Coronary artery (tissue), 2 donors: ENCODE measurements at regions not wholly inside any gene's neighbourhood (a gene's known extent, or its start where the extent isn't known, plus 50 kb on each side); places are given as distances from the start of the nearest gene placed in this dataset.

ENCODE experiments used
- DNase-seq: peaks from one replicate; pipeline ENCODE4 v3.0.0-alpha.2; 2017; ENCODE audit warnings: low spot score
- H3K27ac ChIP-seq, 2 donors: fragments of 200-600 bp; sonication (generic); one replicate each; pipeline ENCODE4 v1.5.1; 2016 to 2019
- H3K4me3 ChIP-seq: fragments of 200-600 bp; sonication (generic); 2 replicates; pipeline ENCODE4 v1.5.1; 2016; ENCODE audit warnings: mild to moderate bottlenecking, moderate library complexity
- CTCF ChIP-seq: fragments of 200-600 bp; sonication (generic); IDR thresholded peaks from one replicate; pipeline ENCODE4 v1.5.1; 2019; ENCODE audit warnings: antibody characterized with exemption

- no peak for DNase-seq
- H3K4me3 ChIP-seq, result no peak overlapping the region
- H3K27ac ChIP-seq, result no peak overlapping the region
- TF ChIP-seq CTCF, result no peak
These were observed 1103.5 kb upstream of the RBFOX1 start for GRCh38 chr16:6229186-6229585.

GRCh38 chr16:6218855-6219254 lies 1113.8 kb upstream of the RBFOX1 start:
- Histone ChIP-seq H3K4me3 (no peak overlapping the region), H3K27ac (no peak overlapping the region)
- TF ChIP-seq CTCF, result no peak
- no peak for DNase-seq

- no peak for TF ChIP-seq CTCF
- no peak overlapping the region for H3K27ac ChIP-seq
- no peak overlapping the region for H3K4me3 ChIP-seq
- DNase-seq, result no peak
These were observed 1115.8 kb upstream of the RBFOX1 start for GRCh38 chr16:6216836-6217235.

- Histone ChIP-seq H3K4me3 (no peak overlapping the region), H3K27ac (no peak overlapping the region)
- no peak for TF ChIP-seq CTCF
- DNase-seq, result no peak
These were observed 1114.0 kb upstream of the EEF2KMT start for GRCh38 chr16:6211644-6212043.

GRCh38 chr16:6209355-6209930 lies 1111.8 kb upstream of the EEF2KMT start:
- H3K27ac ChIP-seq, result no peak overlapping the region
- TF ChIP-seq CTCF, result no peak
- no peak overlapping the region for H3K4me3 ChIP-seq
- DNase-seq, result no peak

GRCh38 chr16:6207580-6207979 lies 1110.0 kb upstream of the EEF2KMT start:
- H3K4me3 ChIP-seq, result no peak overlapping the region
- no peak for DNase-seq
- TF ChIP-seq CTCF, result no peak
- H3K27ac ChIP-seq, result no peak overlapping the region

- no peak overlapping the region for H3K4me3 ChIP-seq
- DNase-seq, result no peak
- no peak for TF ChIP-seq CTCF
- H3K27ac ChIP-seq, result no peak overlapping the region
These were observed 1109.5 kb upstream of the EEF2KMT start for GRCh38 chr16:6207124-6207523.
